Prostate gland (tissue), 2 donors: ENCODE measurements at regions not wholly inside any gene's neighbourhood (a gene's known extent, or its start where the extent isn't known, plus 50 kb on each side); places are given as distances from the start of the nearest gene placed in this dataset.

ENCODE experiments used
- DNase-seq: peaks from one replicate; pipeline ENCODE4 v3.0.0-alpha.2; 2019; ENCODE audit warnings: low spot score
- H3K27ac ChIP-seq, 2 donors: fragments of 200-600 bp; sonication (generic); 2 replicates each; pipeline ENCODE4 v1.5.1; 2017 to 2019
- H3K27me3 ChIP-seq: fragments of 200-600 bp; sonication (generic); replicated peaks from 2 replicates; pipeline ENCODE4 v1.5.1; 2019; ENCODE audit not compliant: insufficient read depth
- H3K36me3 ChIP-seq, 2 donors: fragments of 200-600 bp; sonication (generic); 1 replicate in 1 of 2; 2 replicates in 1 of 2; pipeline versions ENCODE4 v1.5.1 to v1.8.1; 2017 to 2019
- H3K4me1 ChIP-seq: fragments of 200-600 bp; sonication (generic); replicated peaks from 2 replicates; pipeline ENCODE4 v1.5.1; 2019
- H3K4me3 ChIP-seq, 2 donors: fragments of 200-600 bp; sonication (generic); 2 replicates each; pipeline ENCODE4 v1.5.1; 2017 to 2019
- H3K9me3 ChIP-seq: fragments of 200-600 bp; sonication (generic); 2 replicates; pipeline ENCODE4 v1.5.1; 2017
- POLR2A ChIP-seq: fragments of 450-650 bp; IDR thresholded peaks from one replicate; pipeline ENCODE4 v1.6.1; 2016; ENCODE audit warnings: antibody characterized with exemption, mild to moderate bottlenecking
- POLR2AphosphoS5 ChIP-seq: sonication (generic); formaldehyde crosslinking; IDR thresholded peaks from one replicate; pipeline ENCODE4 v1.6.1; 2017; ENCODE audit warnings: antibody characterized with exemption
- WGBS: methylation state at CpG from one replicate; pipeline ENCODE4 v1.1.5; 2018; 5-methylcytosine and 5-hydroxymethylcytosine counted together
- intact Hi-C: fragments of 100-400 bp; cut with DNase I; formaldehyde crosslinking; loops from one replicate; pipeline ENCODE4 v1.14.2; 2022
- TF ChIP-seq, protein P1 (sequence below), 4 experiments: fragments of 200-600 bp in 2 of 4; fragments of 450-650 bp in 2 of 4; sonication (generic) in 2 of 4; IDR thresholded peaks; 1 replicate in 3 of 4; 2 replicates in 1 of 4; pipeline ENCODE4 v1.5.1; 2016 to 2019; ENCODE audit warnings: antibody characterized with exemption in 4 of 4, mild to moderate bottlenecking in 2 of 4, moderate library complexity in 2 of 4

DNA sequence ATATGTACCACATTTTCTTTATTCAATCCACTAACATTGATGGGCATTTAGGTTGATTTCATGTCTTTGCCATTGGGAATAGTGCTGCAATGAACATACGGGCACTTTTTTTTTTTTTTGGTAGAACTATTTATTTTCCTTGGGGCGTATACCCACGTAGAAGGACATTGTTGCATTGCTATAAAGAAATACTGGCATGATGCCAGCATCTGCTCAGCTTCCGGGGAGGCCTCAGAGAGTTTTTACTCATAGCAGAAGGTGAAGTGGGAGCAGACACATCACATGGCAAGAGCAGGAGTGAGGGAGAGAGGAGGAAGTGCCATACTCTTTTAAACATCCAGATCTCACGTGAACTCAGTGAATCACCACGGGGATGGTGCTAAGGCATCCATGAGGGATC is 197.0 kb downstream of the SQOR start:
- no peaks in the 10 kb centered on the region for H3K27me3 ChIP-seq
- WGBS: 48% methylated on average over 6 of the region's 6 CpGs
- H3K4me1 ChIP-seq: no peaks in the 10 kb centered on the region
- TF ChIP-seq POLR2A (no peak), POLR2AphosphoS5 (no peak)
- TF ChIP-seq, protein P1, sequence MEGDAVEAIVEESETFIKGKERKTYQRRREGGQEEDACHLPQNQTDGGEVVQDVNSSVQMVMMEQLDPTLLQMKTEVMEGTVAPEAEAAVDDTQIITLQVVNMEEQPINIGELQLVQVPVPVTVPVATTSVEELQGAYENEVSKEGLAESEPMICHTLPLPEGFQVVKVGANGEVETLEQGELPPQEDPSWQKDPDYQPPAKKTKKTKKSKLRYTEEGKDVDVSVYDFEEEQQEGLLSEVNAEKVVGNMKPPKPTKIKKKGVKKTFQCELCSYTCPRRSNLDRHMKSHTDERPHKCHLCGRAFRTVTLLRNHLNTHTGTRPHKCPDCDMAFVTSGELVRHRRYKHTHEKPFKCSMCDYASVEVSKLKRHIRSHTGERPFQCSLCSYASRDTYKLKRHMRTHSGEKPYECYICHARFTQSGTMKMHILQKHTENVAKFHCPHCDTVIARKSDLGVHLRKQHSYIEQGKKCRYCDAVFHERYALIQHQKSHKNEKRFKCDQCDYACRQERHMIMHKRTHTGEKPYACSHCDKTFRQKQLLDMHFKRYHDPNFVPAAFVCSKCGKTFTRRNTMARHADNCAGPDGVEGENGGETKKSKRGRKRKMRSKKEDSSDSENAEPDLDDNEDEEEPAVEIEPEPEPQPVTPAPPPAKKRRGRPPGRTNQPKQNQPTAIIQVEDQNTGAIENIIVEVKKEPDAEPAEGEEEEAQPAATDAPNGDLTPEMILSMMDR (IDR thresholded peaks at IDR 0.05): no peak
- intact Hi-C loops: no loop called here
- no peaks in the 10 kb centered on the region for H3K9me3 ChIP-seq
- no peak overlapping the region for H3K27ac ChIP-seq
- no peak for DNase-seq
- H3K4me3 ChIP-seq: no peak overlapping the region
- H3K36me3 ChIP-seq: no peaks in the 10 kb centered on the region

DNA sequence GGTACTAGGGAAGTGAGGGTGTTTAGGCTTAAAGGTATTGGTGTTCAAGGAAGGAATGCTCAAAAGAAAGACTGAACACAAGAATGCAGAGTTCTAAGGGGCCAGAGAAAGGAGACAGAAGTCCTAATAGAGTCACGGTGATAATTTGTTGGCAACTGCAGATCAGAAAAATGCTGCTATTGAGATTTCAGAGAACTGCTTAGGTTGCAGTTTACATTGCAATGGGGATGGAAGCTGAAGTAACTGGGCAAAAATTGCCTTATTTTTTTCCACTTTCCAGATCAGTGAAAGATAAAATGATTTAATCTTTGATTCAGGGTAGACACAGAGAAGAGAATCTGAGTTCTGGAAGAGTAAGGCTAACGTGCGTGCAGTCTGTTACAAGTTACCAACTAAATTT is 199.8 kb downstream of the SQOR start:
- Histone ChIP-seq H3K9me3 (no peaks in the 10 kb centered on the region), H3K4me3 (no peak overlapping the region), H3K4me1 (no peaks in the 10 kb centered on the region), H3K27me3 (no peaks in the 10 kb centered on the region), H3K36me3 (no peaks in the 10 kb centered on the region), H3K27ac (no peak overlapping the region)
- WGBS: 94% methylated on average over 3 of the region's 3 CpGs
- intact Hi-C loops: no loop called here
- no peak for DNase-seq
- TF ChIP-seq, protein P1 (IDR thresholded peaks at IDR 0.05): no peak
- TF ChIP-seq POLR2A: no peak

GRCh38 chr15:45842151-45842550 is 207.3 kb downstream of the SQOR start:
- H3K36me3 ChIP-seq: no peaks in the 10 kb centered on the region
- TF ChIP-seq, protein P1 (IDR thresholded peaks at IDR 0.05): no peak
- TF ChIP-seq POLR2A: no peak
- no peak for TF ChIP-seq POLR2AphosphoS5
- DNase-seq: no peak
- H3K27ac ChIP-seq: no peak overlapping the region
- intact Hi-C loops: no loop called here
- H3K4me1 ChIP-seq: no peaks in the 10 kb centered on the region
- H3K4me3 ChIP-seq: no peak overlapping the region
- H3K9me3 ChIP-seq: no peaks in the 10 kb centered on the region
- no peaks in the 10 kb centered on the region for H3K27me3 ChIP-seq
- WGBS: 86% methylated on average over 1 of the region's 1 CpG

- no peaks in the 10 kb centered on the region for H3K27me3 ChIP-seq
- no peaks in the 10 kb centered on the region for H3K9me3 ChIP-seq
- no peaks in the 10 kb centered on the region for H3K36me3 ChIP-seq
- DNase-seq: no peak
- no peaks in the 10 kb centered on the region for H3K4me1 ChIP-seq
- TF ChIP-seq, protein P1 (IDR thresholded peaks at IDR 0.05): no peak
- TF ChIP-seq POLR2AphosphoS5: no peak
- no peak for TF ChIP-seq POLR2A
- intact Hi-C loops: no loop called here
- H3K27ac ChIP-seq: no peak overlapping the region
- no peak overlapping the region for H3K4me3 ChIP-seq
- 79% methylated on average over 4 of the region's 4 CpGs for WGBS
These were observed 212.8 kb downstream of the SQOR start for GRCh38 chr15:45847645-45848044.

GRCh38 chr15:45849136-45849535 is 214.3 kb downstream of the SQOR start:
- H3K9me3 ChIP-seq: no peaks in the 10 kb centered on the region
- no peak overlapping the region for H3K4me3 ChIP-seq
- no peaks in the 10 kb centered on the region for H3K27me3 ChIP-seq
- TF ChIP-seq POLR2A (no peak), POLR2AphosphoS5 (no peak)
- TF ChIP-seq, protein P1 (IDR thresholded peaks at IDR 0.05): no peak
- no peaks in the 10 kb centered on the region for H3K36me3 ChIP-seq
- 98% methylated on average over 3 of the region's 3 CpGs for WGBS
- no peaks in the 10 kb centered on the region for H3K4me1 ChIP-seq
- H3K27ac ChIP-seq: no peak overlapping the region
- intact Hi-C loops: no loop called here
- DNase-seq: no peak
